Vagina (tissue), 2 donors: ENCODE measurements at regions not wholly inside any gene's neighbourhood (a gene's known extent, or its start where the extent isn't known, plus 50 kb on each side); places are given as distances from the start of the nearest gene placed in this dataset.

ENCODE experiments used
- DNase-seq, 2 donors: peaks; one replicate each; pipeline ENCODE4 v3.0.0-alpha.2; 2017; ENCODE audit errors: extremely low spot score in 2 of 2
- H3K27ac ChIP-seq: fragments of 200-600 bp; sonication (generic); one replicate; pipeline ENCODE4 v1.5.1; 2019
- H3K27me3 ChIP-seq: fragments of 200-600 bp; sonication (generic); one replicate; pipeline ENCODE4 v1.5.1; 2019
- H3K36me3 ChIP-seq, 2 donors: fragments of 200-600 bp; sonication (generic); one replicate each; pipeline ENCODE4 v1.5.1; 2017 to 2019
- H3K4me1 ChIP-seq: fragments of 200-600 bp; sonication (generic); one replicate; pipeline ENCODE4 v1.5.1; 2019
- H3K4me3 ChIP-seq, 2 donors: fragments of 200-600 bp; sonication (generic); 1 replicate in 1 of 2; 2 replicates in 1 of 2; pipeline ENCODE4 v1.5.1; 2016 to 2019
- H3K9me3 ChIP-seq: fragments of 200-600 bp; sonication (generic); one replicate; pipeline ENCODE4 v1.5.1; 2019
- CTCF ChIP-seq, 3 experiments: fragments of 450-650 bp in 2 of 3; fragments of 200-600 bp in 1 of 3; sonication (generic) in 1 of 3; IDR thresholded peaks; one replicate each; pipeline ENCODE4 v1.5.1; 2017 to 2019; ENCODE audit warnings: antibody characterized with exemption in 3 of 3, mild to moderate bottlenecking in 2 of 3, moderate library complexity in 2 of 3
- POLR2A ChIP-seq, 2 donors: fragments of 450-650 bp; IDR thresholded peaks; one replicate each; pipeline ENCODE4 v1.6.1; 2017; ENCODE audit warnings: antibody characterized with exemption in 2 of 2, mild to moderate bottlenecking in 2 of 2, moderate library complexity in 2 of 2
- POLR2AphosphoS5 ChIP-seq, 2 donors: sonication (generic); formaldehyde crosslinking; IDR thresholded peaks; one replicate each; pipeline ENCODE4 v1.9.0; 2017; ENCODE audit warnings: antibody characterized with exemption in 2 of 2, mild to moderate bottlenecking in 2 of 2, low read depth in 1 of 2; ENCODE audit not compliant: insufficient read depth in 1 of 2
- intact Hi-C: fragments of 100-400 bp; cut with DNase I; formaldehyde crosslinking; loops from one replicate; pipeline ENCODE4 v1.15.1; 2023

GRCh38 chr11:110835106-110835505 lies 122.9 kb upstream of the ARHGAP20 start:
- Histone ChIP-seq H3K4me1 (no peaks in the 10 kb centered on the region), H3K27ac (no peak overlapping the region), H3K27me3 (no peaks in the 10 kb centered on the region), H3K4me3 (no peak overlapping the region), H3K9me3 (no peaks in the 10 kb centered on the region), H3K36me3 (no peaks in the 10 kb centered on the region)
- intact Hi-C loops, result no loop called here
- TF ChIP-seq POLR2AphosphoS5 (IDR thresholded peaks at IDR 0.05; ENCODE audit: insufficient read depth in 1 of 2, low read depth in 1 of 2) (no peak), CTCF (IDR thresholded peaks at IDR 0.05) (no peak), POLR2A (IDR thresholded peaks at IDR 0.05) (no peak)
- no peak for DNase-seq

GRCh38 chr11:110833033-110833484 lies 120.8 kb upstream of the ARHGAP20 start:
- no peaks in the 10 kb centered on the region for H3K36me3 ChIP-seq
- DNase-seq, result no peak
- no peaks in the 10 kb centered on the region for H3K4me1 ChIP-seq
- no peak overlapping the region for H3K27ac ChIP-seq
- intact Hi-C loops, result no loop called here
- no peak for TF ChIP-seq CTCF (IDR thresholded peaks at IDR 0.05)
- no peak for TF ChIP-seq POLR2A (IDR thresholded peaks at IDR 0.05)
- no peak for TF ChIP-seq POLR2AphosphoS5 (IDR thresholded peaks at IDR 0.05; ENCODE audit: insufficient read depth in 1 of 2, low read depth in 1 of 2)
- no peak overlapping the region for H3K4me3 ChIP-seq
- H3K27me3 ChIP-seq, result no peaks in the 10 kb centered on the region
- H3K9me3 ChIP-seq, result no peaks in the 10 kb centered on the region

- no peaks in the 10 kb centered on the region for H3K4me1 ChIP-seq
- no peaks in the 10 kb centered on the region for H3K36me3 ChIP-seq
- H3K9me3 ChIP-seq, result no peaks in the 10 kb centered on the region
- H3K27ac ChIP-seq, result no peak overlapping the region
- H3K27me3 ChIP-seq, result no peaks in the 10 kb centered on the region
- no peak overlapping the region for H3K4me3 ChIP-seq
- no peak for DNase-seq
- intact Hi-C loops, result no loop called here
- no peak for TF ChIP-seq CTCF (IDR thresholded peaks at IDR 0.05)
- TF ChIP-seq POLR2AphosphoS5 (IDR thresholded peaks at IDR 0.05; ENCODE audit: insufficient read depth in 1 of 2, low read depth in 1 of 2), result no peak
- TF ChIP-seq POLR2A (IDR thresholded peaks at IDR 0.05), result no peak
These were observed 120.3 kb upstream of the ARHGAP20 start for GRCh38 chr11:110832539-110832938.

- Histone ChIP-seq H3K4me3 (no peak overlapping the region), H3K27me3 (no peaks in the 10 kb centered on the region), H3K36me3 (no peaks in the 10 kb centered on the region), H3K27ac (no peak overlapping the region), H3K4me1 (no peaks in the 10 kb centered on the region), H3K9me3 (no peaks in the 10 kb centered on the region)
- DNase-seq, result no peak
- TF ChIP-seq CTCF (IDR thresholded peaks at IDR 0.05), result no peak
- no peak for TF ChIP-seq POLR2A (IDR thresholded peaks at IDR 0.05)
- TF ChIP-seq POLR2AphosphoS5 (IDR thresholded peaks at IDR 0.05; ENCODE audit: insufficient read depth in 1 of 2, low read depth in 1 of 2), result no peak
- intact Hi-C loops, result no loop called here
These were observed 119.8 kb upstream of the ARHGAP20 start for GRCh38 chr11:110832080-110832479.

- H3K4me1 ChIP-seq, result no peaks in the 10 kb centered on the region
- H3K27me3 ChIP-seq, result no peaks in the 10 kb centered on the region
- no peak overlapping the region for H3K4me3 ChIP-seq
- intact Hi-C loops, result no loop called here
- no peaks in the 10 kb centered on the region for H3K36me3 ChIP-seq
- no peak overlapping the region for H3K27ac ChIP-seq
- H3K9me3 ChIP-seq, result no peaks in the 10 kb centered on the region
- DNase-seq, result no peak
- TF ChIP-seq CTCF (IDR thresholded peaks at IDR 0.05), result no peak
- no peak for TF ChIP-seq POLR2AphosphoS5 (IDR thresholded peaks at IDR 0.05; ENCODE audit: insufficient read depth in 1 of 2, low read depth in 1 of 2)
- no peak for TF ChIP-seq POLR2A (IDR thresholded peaks at IDR 0.05)
These were observed 118.5 kb upstream of the ARHGAP20 start for GRCh38 chr11:110830747-110831146.
